ENCODE measurements at regions not wholly inside any gene's neighbourhood (a gene's known extent, or its start where the extent isn't known, plus 50 kb on each side); places are given as distances from the start of the nearest gene placed in this dataset.

DNA sequence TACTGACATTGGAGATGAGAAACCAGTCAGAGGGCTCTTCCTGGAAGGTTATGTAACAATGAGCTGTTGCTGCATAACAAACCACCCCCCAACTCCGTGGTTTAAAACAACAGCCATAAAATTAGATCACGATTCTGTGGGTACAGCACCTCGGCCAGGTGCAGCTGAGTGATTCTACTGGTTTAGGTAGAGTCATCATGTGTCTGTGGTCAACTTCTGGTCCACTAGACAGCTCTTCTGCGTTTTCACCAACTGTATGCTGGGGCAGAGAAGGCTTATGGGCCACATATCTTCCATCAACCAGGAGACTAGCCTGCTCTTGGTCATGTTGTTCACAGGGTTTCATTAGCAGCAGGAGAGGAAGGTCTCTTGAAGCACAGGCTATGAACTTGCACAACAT lies 585.5 kb downstream of the KCTD12 start:
- Histone ChIP-seq H3K4me2 (ENCODE audit: insufficient read depth in 1 of 2, low read depth in 2 of 2, low read length in 2 of 2) (no peak overlapping the region), H2BK5ac (ENCODE audit: low read depth, low read length) (no peak overlapping the region), H2AFZ (ENCODE audit: low read length) (0 out of 2 replicates have a peak overlapping the region, but pooled peaks have one; percentile 41), H2BK15ac (ENCODE audit: low read length) (no peak overlapping the region), H4K8ac (ENCODE audit: extremely low read depth, insufficient read depth, low read length) (no peak overlapping the region), H3K23me2 (ENCODE audit: low read depth, low read length) (no peaks in the 10 kb centered on the region), H3K4ac (replicated peaks; ENCODE audit: insufficient read length, low read depth, low read length) (no peak overlapping the region), H3K9me3 (ENCODE audit: insufficient read depth in 2 of 2, low read depth in 1 of 2, low read length in 1 of 2) (no peaks in the 10 kb centered on the region), H2AK5ac (ENCODE audit: low read depth, low read length) (no peak overlapping the region), H4K91ac (replicated peaks; ENCODE audit: insufficient read length, low read length) (no peak overlapping the region), H2BK20ac (ENCODE audit: low read length) (no peak overlapping the region), H3K4me3 (ENCODE audit: extremely low read depth in 1 of 4, insufficient read depth in 2 of 4, low read depth in 3 of 4, low read length in 4 of 4) (no peak overlapping the region), H3K27me3 (replicated peaks in 1 of 4; ENCODE audit: control insufficient read depth in 3 of 4, extremely low read depth in 1 of 4, insufficient read depth in 3 of 4, low read length in 3 of 4) (no peaks in the 10 kb centered on the region), H3K36me3 (ENCODE audit: control insufficient read depth in 2 of 4, insufficient read depth in 4 of 4, low read length in 3 of 4) (no peaks in the 10 kb centered on the region), H3K23ac (ENCODE audit: insufficient read length) (no peak overlapping the region), H3K56ac (replicated peaks; ENCODE audit: insufficient read length, low read depth, low read length) (no peak overlapping the region), H3K79me1 (ENCODE audit: low read depth, low read length) (no peaks in the 10 kb centered on the region), H4K20me1 (replicated peaks in 1 of 2; ENCODE audit: control insufficient read depth in 1 of 2, insufficient read depth in 2 of 2, low read length in 2 of 2) (no peaks in the 10 kb centered on the region), H3K18ac (ENCODE audit: extremely low read depth, low read length) (no peak overlapping the region), H3K14ac (ENCODE audit: insufficient read length) (no peak overlapping the region), H2BK120ac (replicated peaks; ENCODE audit: low read depth, low read length) (no peak overlapping the region), H2BK12ac (ENCODE audit: low read depth, low read length) (no peak overlapping the region), H3K27ac (ENCODE audit: low read depth, low read length) (no peak overlapping the region), H3K9ac (replicated peaks in 1 of 4; ENCODE audit: extremely low read depth in 1 of 4, low read depth in 3 of 4, low read length in 3 of 4) (no peak overlapping the region), H3K4me1 (replicated peaks in 1 of 4; ENCODE audit: control insufficient read depth in 3 of 4, insufficient read depth in 4 of 4, low read length in 3 of 4) (no peaks in the 10 kb centered on the region), H4K5ac (ENCODE audit: insufficient read length, low read depth, low read length) (no peak overlapping the region), H3K79me2 (ENCODE audit: control insufficient read depth in 1 of 2, insufficient read depth in 2 of 2, low read length in 2 of 2) (no peaks in the 10 kb centered on the region)
- ChIA-PET POLR2A (ENCODE audit: partially characterized antibody) (no interaction called here), CTCF (ENCODE audit: partially characterized antibody) (interaction anchor here (0.6 kb wide), 1 partner anchor 100 kb away, joined by 3 read pairs; no protein-coding TSS in a partner anchor)
- 87% methylated on average over 4 of the region's 4 CpGs; no CpG with 5 or more reads in 1 of the 2 experiments for WGBS, 2 experiments (ENCODE audit: extremely low coverage in 1 of 2, insufficient coverage in 1 of 2, insufficient read length in 1 of 2, insufficient replicate concordance in 2 of 2, low coverage in 1 of 2, low lambda C conversion rate in 2 of 2, missing lambda C conversion rate in 1 of 2)
- DNase-seq (ENCODE audit: low read depth in 1 of 2, low spot score in 2 of 2) (no peak), FAIRE-seq (no peak)
- TF ChIP-seq TBP (IDR thresholded peaks at IDR 0.05; ENCODE audit: low read depth, low read length) (no peak), SRF (IDR thresholded peaks at IDR 0.05; ENCODE audit: low read depth, low read length) (no peak), EZH2 (IDR thresholded peaks at IDR 0.05; ENCODE audit: low read depth, low read length, severe bottlenecking) (no peak), BRCA1 (IDR thresholded peaks at IDR 0.05; ENCODE audit: low read depth, low read length) (no peak), HDAC6 (IDR thresholded peaks at IDR 0.05; ENCODE audit: low read depth, low read length) (no peak), SIN3A (conservative IDR thresholded peaks at IDR 0.05 in 1 of 2, IDR thresholded peaks at IDR 0.05 in 1 of 2; ENCODE audit: low read depth in 1 of 2, low read length in 2 of 2) (no peak), PHF8 (conservative IDR thresholded peaks at IDR 0.05; ENCODE audit: low read depth, low read length) (no peak), SIRT6 (IDR thresholded peaks at IDR 0.05; ENCODE audit: low read length) (no peak)
- TF ChIP-seq, protein P1, sequence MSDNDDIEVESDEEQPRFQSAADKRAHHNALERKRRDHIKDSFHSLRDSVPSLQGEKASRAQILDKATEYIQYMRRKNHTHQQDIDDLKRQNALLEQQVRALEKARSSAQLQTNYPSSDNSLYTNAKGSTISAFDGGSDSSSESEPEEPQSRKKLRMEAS (IDR thresholded peaks at IDR 0.05), result no peak

All from H1 (cell line).